Endothelial cell of umbilical vein (primary cell): ENCODE measurements at regions not wholly inside any gene's neighbourhood (a gene's known extent, or its start where the extent isn't known, plus 50 kb on each side); places are given as distances from the start of the nearest gene placed in this dataset.

Experiments
- BruUV-seq: library from RNA; stranded (reverse); fragments of 400-500 nt; replicated peaks from 2 replicates; lab custom pipeline; 2021; lab: Mats Ljungman, UMichigan
- CTCF ChIA-PET: fragments of 300-600, 350-600 bp; sonication (Branson Sonifier 250); formaldehyde crosslinking; loops from one replicate; lab custom pipeline; 2021; ENCODE audit warnings: antibody characterized with exemption, inconsistent platforms; lab: Charles Lee
- POLR2A ChIA-PET: fragments of 300-600, 350-600 bp; sonication (Branson Sonifier 250); formaldehyde crosslinking; loops from one replicate; lab custom pipeline; 2021; ENCODE audit warnings: antibody characterized with exemption, inconsistent platforms; lab: Charles Lee
- DNase-seq: peaks from one replicate; pipeline ENCODE4 v3.0.0-alpha.2; 2011; ENCODE audit warnings: low read depth, low spot score
- FAIRE-seq: peaks from 2 replicates; lab custom pipeline; 2011; peaks lifted over from hg19 to GRCh38; lab: Jason Lieb, UNC
- H2AFZ ChIP-seq: 2 replicates; pipeline ENCODE4 v1.6.0; 2012; ENCODE audit warnings: low read depth, low read length, control low read depth, inconsistent platforms
- H3K27ac ChIP-seq: 2 replicates; pipeline ENCODE4 v1.5.1; 2011; ENCODE audit warnings: low read depth, mild to moderate bottlenecking, control low read depth, low read length, moderate library complexity; ENCODE audit not compliant: insufficient read depth
- H3K27me3 ChIP-seq, 2 experiments: 2 replicates each; pipeline versions ENCODE4 v1.6.0 to v1.6.1; 2011; ENCODE audit warnings: low read length in 2 of 2, mixed read lengths in 1 of 2; ENCODE audit not compliant: control insufficient read depth in 2 of 2, insufficient read depth in 2 of 2
- H3K36me3 ChIP-seq, 2 experiments: 2 replicates in 1 of 2; 3 replicates in 1 of 2; pipeline ENCODE4 v1.5.1; 2011; ENCODE audit warnings: low read length in 2 of 2, mild to moderate bottlenecking in 1 of 2, moderate library complexity in 1 of 2; ENCODE audit not compliant: control insufficient read depth in 2 of 2, insufficient read depth in 2 of 2; ENCODE audit errors: extremely low read depth in 1 of 2
- H3K4me1 ChIP-seq: 3 replicates; pipeline ENCODE4 v1.5.1; 2011; ENCODE audit warnings: mild to moderate bottlenecking, low read length; ENCODE audit not compliant: control insufficient read depth, insufficient read depth; ENCODE audit errors: extremely low read depth
- H3K4me2 ChIP-seq: 2 replicates; pipeline ENCODE4 v1.6.1; 2011; ENCODE audit warnings: low read length, control low read depth, mixed read lengths; ENCODE audit not compliant: insufficient read depth
- H3K4me3 ChIP-seq, 3 experiments: fragments of 200-600 bp in 1 of 3; sonication (generic), shearing (Covaris generic) in 1 of 3; replicated peaks in 1 of 3; 2 replicates each; pipeline ENCODE4 v1.5.1; 2011 to 2016; ENCODE audit warnings: control low read depth in 3 of 3, low read length in 3 of 3, mild to moderate bottlenecking in 2 of 3, inconsistent platforms in 1 of 3, low read depth in 1 of 3, moderate library complexity in 1 of 3; ENCODE audit not compliant: insufficient read depth in 1 of 3
- H3K79me2 ChIP-seq: 2 replicates; pipeline ENCODE4 v1.6.0; 2012; ENCODE audit warnings: low read length, inconsistent platforms; ENCODE audit not compliant: control insufficient read depth, insufficient read depth
- H3K9ac ChIP-seq: replicated peaks from 2 replicates; pipeline ENCODE3; 2011; ENCODE audit warnings: low read length, control low read depth; ENCODE audit not compliant: insufficient read depth; ENCODE audit errors: extremely low read depth
- H3K9me1 ChIP-seq: replicated peaks from 3 replicates; pipeline ENCODE4 v1.6.0; 2011; ENCODE audit warnings: mild to moderate bottlenecking, low read length; ENCODE audit not compliant: control insufficient read depth, insufficient read depth; ENCODE audit errors: extremely low read depth
- H3K9me3 ChIP-seq: replicated peaks from 2 replicates; pipeline ENCODE4 v1.5.1; 2012; ENCODE audit warnings: low read length, inconsistent platforms; ENCODE audit not compliant: control insufficient read depth, insufficient read depth
- H4K20me1 ChIP-seq: replicated peaks from 2 replicates; pipeline ENCODE3; 2011; ENCODE audit warnings: mild to moderate bottlenecking, low read length; ENCODE audit not compliant: control insufficient read depth, insufficient read depth; ENCODE audit errors: extremely low read depth
- CTCF ChIP-seq, 2 donors: IDR thresholded peaks; 1 replicate in 1 of 2; 2 replicates in 1 of 2; pipeline ENCODE4 v1.5.1; 2011; ENCODE audit warnings: low read length in 2 of 2, mild to moderate bottlenecking in 2 of 2, moderate library complexity in 2 of 2, control low read depth in 1 of 2, inconsistent platforms in 1 of 2, low read depth in 1 of 2; ENCODE audit not compliant: insufficient read depth in 1 of 2; ENCODE audit errors: extremely low read depth in 1 of 2
- EZH2 ChIP-seq: IDR thresholded peaks from 2 replicates; pipeline ENCODE4 v1.6.1; 2012; ENCODE audit warnings: borderline replicate concordance, low read depth, mild to moderate bottlenecking, moderate library complexity, low read length, inconsistent platforms; ENCODE audit not compliant: severe bottlenecking
- FOS ChIP-seq: IDR thresholded peaks from 2 replicates; pipeline ENCODE4 v1.6.1; 2011; ENCODE audit warnings: mild to moderate bottlenecking, low read length, moderate library complexity, borderline replicate concordance; ENCODE audit not compliant: insufficient read depth
- GATA2 ChIP-seq: IDR thresholded peaks from 2 replicates; pipeline ENCODE4 v1.7.0; 2011; ENCODE audit warnings: low read depth, mild to moderate bottlenecking, moderate library complexity, mixed read lengths, low read length; ENCODE audit not compliant: insufficient read length, insufficient read depth
- JUN ChIP-seq: IDR thresholded peaks from 2 replicates; pipeline ENCODE4 v1.6.1; 2011; ENCODE audit warnings: borderline replicate concordance, low read depth; ENCODE audit not compliant: insufficient read length, insufficient read depth
- MAX ChIP-seq: IDR thresholded peaks from 2 replicates; pipeline ENCODE4 v1.6.1; 2011; ENCODE audit not compliant: insufficient read depth, insufficient read length
- MYC ChIP-seq: IDR thresholded peaks from one replicate; pipeline ENCODE4 v1.6.1; 2011; ENCODE audit warnings: mild to moderate bottlenecking, low read depth, low read length
- POLR2A ChIP-seq: IDR thresholded peaks from 2 replicates; pipeline ENCODE4 v1.6.1; 2012; ENCODE audit warnings: low read depth, mild to moderate bottlenecking, control low read depth, low read length
- POLR2AphosphoS5 ChIP-seq: IDR thresholded peaks from 2 replicates; pipeline ENCODE4 v1.6.1; 2012; ENCODE audit warnings: low read depth, mild to moderate bottlenecking, control low read depth, low read length, moderate library complexity; ENCODE audit not compliant: insufficient read depth
- dilution Hi-C: fragments of 300-500 bp; cut with MboI; formaldehyde crosslinking; loops from one replicate; pipeline ENCODE4 v1.15.0; 2019; ENCODE audit warnings: low sequenced_read_pairs; ENCODE audit not compliant: extremely low pct_ligation_motif_present
- intact Hi-C: fragments of 100-400 bp; cut with micrococcal nuclease; formaldehyde crosslinking; loops from one replicate; pipeline ENCODE4 v1.10.0; 2022

- no peak overlapping the region for H3K4me2 ChIP-seq
- no peaks in the 10 kb centered on the region for H3K79me2 ChIP-seq
- peak; percentile 55 for FAIRE-seq
- peak; percentile 20 for DNase-seq
- H4K20me1 ChIP-seq, result no peaks in the 10 kb centered on the region
- no peaks in the 10 kb centered on the region for H3K9me3 ChIP-seq
- BruUV-seq, result no TSS peak
- intact Hi-C loops (loop anchor here (1.0 kb wide), 1 partner anchor 236 kb away; no protein-coding TSS in a partner anchor), dilution Hi-C loops (no loop called here)
- no peaks in the 10 kb centered on the region for H3K27me3 ChIP-seq
- ChIA-PET CTCF (interaction anchor here (1.5 kb wide), 1 partner anchor 1089 kb away, joined by 4 read pairs; no protein-coding TSS in a partner anchor), POLR2A (no interaction called here)
- no peak overlapping the region for H3K9ac ChIP-seq
- no peaks in the 10 kb centered on the region for H3K4me1 ChIP-seq
- no peak for TF ChIP-seq MAX
- TF ChIP-seq POLR2AphosphoS5, result no peak
- no peak for TF ChIP-seq EZH2
- TF ChIP-seq POLR2A, result no peak
- TF ChIP-seq MYC, result no peak
- no peak for TF ChIP-seq FOS
- peak; percentile 78 to 84 for TF ChIP-seq CTCF (IDR thresholded peaks at IDR 0.05; ENCODE audit: extremely low read depth in 1 of 2, insufficient read depth in 1 of 2, low read depth in 1 of 2, low read length in 2 of 2)
- no peak for TF ChIP-seq JUN
- TF ChIP-seq GATA2, result no peak
- H3K36me3 ChIP-seq, result no peaks in the 10 kb centered on the region
- H3K9me1 ChIP-seq, result no peaks in the 10 kb centered on the region
- H3K4me3 ChIP-seq, result no peak overlapping the region
- H3K27ac ChIP-seq, result no peak overlapping the region
- H2AFZ ChIP-seq, result no peak overlapping the region
Observed at GRCh38 chr1:5745800-5746610, 246.2 kb downstream of the NPHP4 start.
